Mesothelial cell of epicardium (in vitro differentiated cells): ENCODE measurements at regions not wholly inside any gene's neighbourhood (a gene's known extent, or its start where the extent isn't known, plus 50 kb on each side); places are given as distances from the start of the nearest gene placed in this dataset.

Source experiments
- DNase-seq, 2 experiments: peaks; one replicate each; pipeline ENCODE4 v3.0.0; 2021; ENCODE audit warnings: low spot score in 2 of 2; ENCODE audit not compliant: unreplicated experiment in 2 of 2
- H3K27ac Mint-ChIP-seq: 2 replicates; pipeline ENCODE4 v1.8.0; 2021; ENCODE audit warnings: mixed read lengths
- H3K27me3 Mint-ChIP-seq: 2 replicates; pipeline ENCODE4 v1.8.0; 2021; ENCODE audit warnings: low read depth, mixed read lengths
- H3K36me3 Mint-ChIP-seq: 2 replicates; pipeline ENCODE4 v1.8.0; 2021; ENCODE audit warnings: mixed read lengths
- H3K4me1 Mint-ChIP-seq: 2 replicates; pipeline ENCODE4 v1.8.0; 2021; ENCODE audit warnings: mixed read lengths
- H3K4me3 Mint-ChIP-seq: 2 replicates; pipeline ENCODE4 v1.8.0; 2021; ENCODE audit warnings: mild to moderate bottlenecking, moderate library complexity, mixed read lengths
- H3K9me3 Mint-ChIP-seq: 2 replicates; pipeline ENCODE4 v1.8.0; 2021; ENCODE audit warnings: mixed read lengths
- TF ChIP-seq, protein P1 (sequence below): fragments of 200-600 bp; sonication (generic); IDR thresholded peaks from one replicate; pipeline ENCODE4 v1.5.0; 2021; ENCODE audit warnings: antibody characterized with exemption; ENCODE audit not compliant: unreplicated experiment

DNA sequence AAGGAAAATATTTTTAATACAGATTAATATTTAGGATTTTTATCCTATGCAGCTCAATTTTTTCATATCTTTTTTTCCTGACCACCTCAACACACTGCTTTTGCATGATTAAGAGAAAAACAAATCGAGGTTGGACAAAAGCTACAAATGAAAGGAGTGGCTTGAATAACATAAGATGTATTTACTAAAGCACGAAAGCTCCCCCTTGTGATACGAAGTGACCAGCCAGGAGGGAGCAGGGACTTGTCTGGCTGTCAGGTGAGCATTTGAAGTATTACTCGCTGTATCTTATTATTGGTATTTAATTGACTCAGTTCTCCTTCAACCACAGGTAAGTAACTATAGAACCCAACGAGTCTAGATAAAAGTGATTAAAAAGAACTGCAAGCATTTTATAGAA lies 265.2 kb upstream of the PHF14 start:
- DNase-seq = no peak
- Mint-ChIP-seq H3K27me3 (no peaks in the 10 kb centered on the region), H3K27ac (no peak overlapping the region), H3K9me3 (no peaks in the 10 kb centered on the region), H3K4me1 (peaks cover 25% of the 10 kb centered on the region), H3K36me3 (no peaks in the 10 kb centered on the region), H3K4me3 (no peak overlapping the region)
- TF ChIP-seq, protein P1, sequence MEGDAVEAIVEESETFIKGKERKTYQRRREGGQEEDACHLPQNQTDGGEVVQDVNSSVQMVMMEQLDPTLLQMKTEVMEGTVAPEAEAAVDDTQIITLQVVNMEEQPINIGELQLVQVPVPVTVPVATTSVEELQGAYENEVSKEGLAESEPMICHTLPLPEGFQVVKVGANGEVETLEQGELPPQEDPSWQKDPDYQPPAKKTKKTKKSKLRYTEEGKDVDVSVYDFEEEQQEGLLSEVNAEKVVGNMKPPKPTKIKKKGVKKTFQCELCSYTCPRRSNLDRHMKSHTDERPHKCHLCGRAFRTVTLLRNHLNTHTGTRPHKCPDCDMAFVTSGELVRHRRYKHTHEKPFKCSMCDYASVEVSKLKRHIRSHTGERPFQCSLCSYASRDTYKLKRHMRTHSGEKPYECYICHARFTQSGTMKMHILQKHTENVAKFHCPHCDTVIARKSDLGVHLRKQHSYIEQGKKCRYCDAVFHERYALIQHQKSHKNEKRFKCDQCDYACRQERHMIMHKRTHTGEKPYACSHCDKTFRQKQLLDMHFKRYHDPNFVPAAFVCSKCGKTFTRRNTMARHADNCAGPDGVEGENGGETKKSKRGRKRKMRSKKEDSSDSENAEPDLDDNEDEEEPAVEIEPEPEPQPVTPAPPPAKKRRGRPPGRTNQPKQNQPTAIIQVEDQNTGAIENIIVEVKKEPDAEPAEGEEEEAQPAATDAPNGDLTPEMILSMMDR = no peak

DNA sequence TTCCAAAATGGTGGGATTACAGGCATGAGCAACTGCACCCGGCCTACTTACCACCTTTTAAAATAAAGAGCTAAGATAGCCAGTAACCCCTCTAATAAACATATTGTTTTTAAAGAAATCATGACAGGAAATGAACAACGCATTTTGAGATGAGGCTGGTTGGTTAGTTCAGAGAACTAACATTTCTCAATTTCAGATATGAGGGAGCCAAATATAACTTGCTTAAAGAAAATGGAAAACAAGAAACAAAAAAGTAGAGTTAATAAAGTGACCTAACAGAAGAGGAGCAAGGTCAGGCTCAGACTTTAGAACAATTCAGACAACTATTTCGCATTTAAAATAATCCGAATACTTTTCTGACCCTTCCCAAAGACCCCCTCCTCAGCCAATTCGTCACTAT lies 254.9 kb upstream of the PHF14 start:
- H3K27ac Mint-ChIP-seq = no peak overlapping the region
- H3K4me1 Mint-ChIP-seq = no peaks in the 10 kb centered on the region
- H3K27me3 Mint-ChIP-seq = no peaks in the 10 kb centered on the region
- TF ChIP-seq, protein P1 = no peak
- no peak for DNase-seq
- no peak overlapping the region for H3K4me3 Mint-ChIP-seq
- H3K36me3 Mint-ChIP-seq = no peaks in the 10 kb centered on the region
- no peaks in the 10 kb centered on the region for H3K9me3 Mint-ChIP-seq

DNA sequence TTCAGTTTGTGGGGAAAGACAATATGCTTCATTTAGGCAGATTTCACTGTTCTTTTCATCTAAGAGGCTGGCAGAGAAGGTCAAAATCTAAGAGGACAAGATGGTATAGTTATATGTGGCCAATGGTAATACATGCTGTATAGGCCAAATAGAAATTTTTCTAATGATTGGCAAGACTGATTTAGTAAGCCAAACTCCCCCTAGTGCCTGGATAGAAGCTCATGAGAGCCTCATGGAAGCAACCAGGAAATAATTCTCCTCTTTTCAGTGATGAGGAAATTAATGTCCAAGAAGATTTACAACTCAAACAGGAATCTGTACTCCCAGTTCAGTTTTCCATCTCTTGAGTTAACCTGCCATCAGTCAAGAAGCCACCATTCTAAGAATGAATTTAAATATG lies 253.6 kb upstream of the PHF14 start:
- H3K9me3 Mint-ChIP-seq = no peaks in the 10 kb centered on the region
- DNase-seq = no peak

DNA sequence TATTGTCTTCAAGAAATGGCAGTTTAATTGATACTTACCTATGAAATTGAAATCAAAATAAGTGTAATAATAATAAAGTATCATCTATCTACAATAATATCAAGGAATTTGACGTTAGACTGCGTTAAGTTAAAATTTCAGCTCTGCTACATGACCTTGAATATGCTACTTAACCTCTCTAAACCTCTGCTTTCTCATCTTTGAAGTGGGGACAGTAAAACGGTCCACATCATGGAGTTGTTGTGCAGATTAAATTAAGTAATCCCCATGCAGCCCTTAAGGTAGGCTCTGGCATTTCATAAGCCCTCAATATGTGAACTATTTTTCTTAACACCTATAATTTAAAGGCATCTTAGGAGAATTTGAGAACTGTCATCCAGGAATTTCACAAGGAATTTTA lies 252.4 kb upstream of the PHF14 start:
- DNase-seq = no peak
- no peak overlapping the region for H3K27ac Mint-ChIP-seq

More for the DNA sequence above, 253.6 kb upstream of the PHF14 start:
- Mint-ChIP-seq H3K36me3 (no peaks in the 10 kb centered on the region), H3K27ac (no peak overlapping the region), H3K27me3 (no peaks in the 10 kb centered on the region), H3K4me1 (no peaks in the 10 kb centered on the region), H3K4me3 (no peak overlapping the region)
- TF ChIP-seq, protein P1 = no peak

DNA sequence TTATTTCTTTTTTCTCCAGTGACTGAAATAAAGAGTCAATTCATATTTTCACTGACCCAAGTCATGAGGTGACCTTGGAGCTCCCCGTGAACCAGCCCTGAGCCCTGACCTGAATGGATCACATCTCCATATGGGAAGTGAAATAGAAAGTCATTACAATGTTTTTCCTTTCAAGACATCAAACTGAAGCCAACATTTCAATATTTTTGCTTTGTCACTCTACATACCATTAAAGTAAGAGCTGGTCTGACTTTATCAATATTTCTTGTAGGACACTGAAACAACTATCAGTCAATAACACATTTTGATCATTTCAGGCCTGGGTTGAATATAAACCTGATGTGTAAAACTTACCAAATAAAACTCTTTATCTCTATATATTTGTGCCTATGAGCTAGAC lies 249.8 kb upstream of the PHF14 start:
- no peaks in the 10 kb centered on the region for H3K4me1 Mint-ChIP-seq
- no peak for DNase-seq
- no peak overlapping the region for H3K4me3 Mint-ChIP-seq
- TF ChIP-seq, protein P1 = no peak
- no peaks in the 10 kb centered on the region for H3K9me3 Mint-ChIP-seq
- no peaks in the 10 kb centered on the region for H3K36me3 Mint-ChIP-seq
- no peak overlapping the region for H3K27ac Mint-ChIP-seq
- H3K27me3 Mint-ChIP-seq = no peaks in the 10 kb centered on the region

More for the DNA sequence above, 252.4 kb upstream of the PHF14 start:
- Mint-ChIP-seq H3K9me3 (no peaks in the 10 kb centered on the region), H3K4me3 (no peak overlapping the region), H3K27me3 (no peaks in the 10 kb centered on the region), H3K4me1 (no peaks in the 10 kb centered on the region), H3K36me3 (no peaks in the 10 kb centered on the region)
- TF ChIP-seq, protein P1 = no peak

DNA sequence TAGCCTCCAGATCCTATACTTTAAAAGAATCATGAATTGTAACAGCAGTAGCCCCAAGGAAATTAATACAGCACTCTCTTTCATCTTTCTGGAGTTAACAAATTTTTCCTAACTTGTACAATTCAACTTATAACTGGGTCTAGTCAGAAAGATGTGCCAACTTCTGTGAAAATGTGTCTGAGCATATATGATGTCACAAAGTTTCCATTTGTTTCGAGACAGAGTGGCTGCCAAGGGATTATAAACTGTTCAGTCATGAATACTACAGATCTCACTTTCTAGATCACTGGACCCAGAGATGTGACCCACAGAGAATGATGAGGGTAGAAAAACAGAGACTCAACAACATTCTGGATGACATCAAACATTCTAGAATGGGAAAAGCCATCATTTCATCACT lies 249.2 kb upstream of the PHF14 start:
- Mint-ChIP-seq H3K9me3 (no peaks in the 10 kb centered on the region), H3K36me3 (no peaks in the 10 kb centered on the region), H3K27ac (no peak overlapping the region), H3K27me3 (no peaks in the 10 kb centered on the region), H3K4me1 (no peaks in the 10 kb centered on the region), H3K4me3 (no peak overlapping the region)
- DNase-seq = no peak
- TF ChIP-seq, protein P1 = no peak
